ENCODE measurements at regions not wholly inside any gene's neighbourhood (a gene's known extent, or its start where the extent isn't known, plus 50 kb on each side); places are given as distances from the start of the nearest gene placed in this dataset.

DNA sequence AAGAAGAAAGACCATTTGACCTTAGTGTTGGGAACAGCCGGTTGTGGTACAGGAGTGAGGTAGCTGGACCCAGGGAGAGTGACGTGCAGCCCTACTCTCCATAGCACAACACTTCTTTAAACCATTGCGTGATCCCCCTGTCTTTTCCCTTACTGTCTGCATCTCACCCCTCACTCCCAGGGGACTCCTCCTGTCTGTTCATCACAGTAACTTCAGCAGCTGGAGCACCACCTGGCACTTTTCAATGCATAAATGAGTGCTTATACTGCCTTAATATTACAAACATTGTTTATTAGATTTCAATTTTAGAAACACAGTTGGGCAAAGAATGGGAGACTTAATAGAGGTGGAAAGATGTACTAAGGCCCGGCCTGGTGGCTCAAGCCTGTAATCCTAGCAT lies 285.5 kb downstream of the UQCRFS1 start:
- DNase-seq: no peak

DNA sequence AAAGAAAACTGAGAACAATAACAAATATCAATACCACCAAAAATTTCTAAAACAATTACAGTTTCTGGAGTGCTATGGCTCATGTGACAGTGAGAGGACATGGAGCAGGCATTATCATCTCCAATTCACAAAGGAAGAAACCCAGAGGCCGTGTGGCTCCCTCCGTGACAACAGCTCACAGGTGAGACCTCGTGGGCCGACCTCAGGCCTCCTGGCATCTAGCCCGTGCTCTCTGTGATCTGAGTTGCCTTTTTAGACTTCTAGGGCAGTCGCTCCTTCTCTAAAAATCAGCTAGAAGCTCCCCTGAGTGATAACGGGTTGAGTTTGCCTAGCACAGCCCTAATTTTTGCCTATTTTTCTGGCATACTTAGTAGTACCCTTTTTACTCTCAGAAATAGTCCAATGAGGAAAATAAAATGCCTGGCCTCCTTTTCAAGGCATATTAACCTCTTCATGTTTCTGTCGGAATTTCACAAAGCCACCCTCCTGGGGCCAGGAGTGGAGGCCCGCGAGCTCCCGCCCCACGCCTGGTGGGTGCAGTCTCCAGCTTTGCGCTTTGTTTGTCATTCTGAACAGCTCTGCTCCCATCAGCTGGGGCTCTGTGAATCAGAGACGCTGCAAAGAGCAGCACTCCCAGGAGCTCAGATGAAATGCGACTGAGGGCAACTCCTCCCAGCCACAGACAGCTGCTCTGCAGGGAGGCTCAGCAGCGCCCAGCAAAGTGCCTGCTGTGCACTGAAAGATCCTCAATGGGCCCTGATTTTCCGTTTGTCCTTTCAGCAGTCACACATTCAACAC lies 292.5 kb downstream of the UQCRFS1 start:
- no peak for DNase-seq

GRCh38 chr19:28917621-28918020 lies 295.3 kb downstream of the UQCRFS1 start:
- DNase-seq: no peak

- DNase-seq: no peak
These were observed 297.1 kb downstream of the UQCRFS1 start for GRCh38 chr19:28915737-28916460.

DNA sequence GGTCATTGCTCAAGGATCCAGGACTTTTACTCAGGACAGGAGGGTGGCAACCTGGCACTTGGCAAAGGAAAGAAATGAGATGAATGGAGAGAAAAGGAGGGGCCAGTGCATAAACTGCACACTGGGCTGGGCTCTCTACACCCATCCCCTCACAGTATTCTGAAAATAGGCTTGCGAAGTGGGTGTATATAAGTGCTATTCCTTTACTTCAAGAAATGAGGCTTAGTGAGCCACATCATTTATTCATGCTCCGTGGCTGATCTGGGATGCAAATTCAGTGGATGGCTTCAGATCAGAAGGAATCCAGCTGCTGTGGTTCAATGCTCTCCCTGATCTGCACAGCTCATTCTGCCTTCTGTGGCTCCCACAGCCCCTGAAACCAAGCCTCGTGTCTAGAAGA lies 297.7 kb downstream of the UQCRFS1 start:
- DNase-seq: no peak

DNA sequence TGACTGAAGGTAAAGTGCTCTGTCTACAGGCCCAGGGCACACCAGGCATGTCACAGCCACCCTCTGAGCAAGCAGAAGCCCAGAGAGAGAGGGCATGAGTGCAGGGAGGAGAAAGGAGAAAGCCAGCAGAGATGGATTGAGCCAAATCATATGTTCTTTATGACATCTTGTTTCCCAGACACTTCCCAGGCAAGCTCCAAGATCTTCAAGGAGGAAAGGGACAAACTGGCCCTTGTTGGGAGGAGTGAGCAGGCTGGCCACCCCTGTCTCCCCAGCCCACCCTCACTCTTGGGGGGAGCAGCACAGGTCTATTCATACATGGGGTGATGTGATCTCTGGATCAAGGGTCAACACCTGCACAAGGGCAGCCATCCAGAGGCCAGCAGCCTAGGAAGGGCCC lies 298.8 kb downstream of the UQCRFS1 start:
- no peak for DNase-seq

- no peak for DNase-seq
These were observed 299.3 kb downstream of the UQCRFS1 start for GRCh38 chr19:28913626-28914025.

DNA sequence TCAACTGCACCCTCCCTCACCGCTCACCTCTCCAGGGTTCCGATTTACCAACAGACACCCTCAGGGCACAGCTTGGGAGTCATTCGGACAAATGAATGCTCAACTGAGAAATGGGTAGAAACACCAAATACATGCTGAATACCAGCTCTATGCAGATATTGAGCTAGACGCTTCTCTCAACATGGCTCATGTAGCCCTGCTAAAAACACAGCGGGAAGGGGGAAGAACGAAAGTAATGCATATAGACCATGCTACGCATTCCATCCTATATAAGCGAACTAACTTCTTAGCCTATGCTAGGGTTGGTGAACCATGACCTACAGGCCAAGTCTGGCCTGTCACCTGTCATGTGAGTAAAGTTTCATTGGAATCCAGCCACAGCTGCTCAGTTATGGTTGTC lies 304.0 kb downstream of the UQCRFS1 start:
- no peak for DNase-seq

DNA sequence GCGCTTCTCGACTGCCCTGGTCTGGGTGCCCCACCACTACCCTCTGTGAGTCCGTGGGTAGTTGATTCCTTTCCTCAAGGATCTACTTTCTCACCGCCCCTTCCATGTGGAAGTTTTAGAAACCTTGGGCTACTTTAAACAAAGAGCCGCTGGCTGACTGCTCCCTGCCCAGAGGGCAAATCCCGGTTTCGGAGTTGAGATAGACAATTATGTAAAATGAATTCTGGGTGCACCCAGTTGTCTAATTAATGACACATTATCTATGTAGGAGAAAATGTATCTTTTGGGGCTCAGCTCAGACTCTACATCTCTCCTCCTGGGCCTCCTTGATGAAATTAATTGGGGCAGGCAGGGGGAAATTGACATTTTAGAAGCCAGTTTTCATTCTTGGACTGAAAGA lies 305.4 kb downstream of the UQCRFS1 start:
- DNase-seq: no peak

DNA sequence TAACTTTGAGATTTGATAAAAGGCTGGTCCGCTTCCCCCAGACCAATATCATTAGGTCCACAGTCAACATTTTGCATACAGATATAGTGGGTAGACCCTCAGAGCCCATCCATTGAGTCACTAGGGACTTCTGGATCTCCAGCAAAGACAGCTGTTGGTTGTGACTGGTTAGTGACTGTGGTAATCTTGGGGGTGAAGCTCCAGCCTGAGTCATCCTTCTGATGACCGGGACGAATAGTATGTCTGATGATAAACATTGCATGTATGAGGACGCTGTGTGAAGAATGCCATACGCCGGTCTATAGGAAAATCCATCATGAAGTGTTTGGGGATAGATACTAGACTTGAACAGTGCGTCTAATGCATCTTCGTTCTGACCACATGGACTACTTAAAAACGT lies 307.0 kb downstream of the UQCRFS1 start:
- peak; percentile 66 for DNase-seq

GRCh38 chr19:28899703-28900102 lies 313.2 kb downstream of the UQCRFS1 start:
- DNase-seq: no peak

DNA sequence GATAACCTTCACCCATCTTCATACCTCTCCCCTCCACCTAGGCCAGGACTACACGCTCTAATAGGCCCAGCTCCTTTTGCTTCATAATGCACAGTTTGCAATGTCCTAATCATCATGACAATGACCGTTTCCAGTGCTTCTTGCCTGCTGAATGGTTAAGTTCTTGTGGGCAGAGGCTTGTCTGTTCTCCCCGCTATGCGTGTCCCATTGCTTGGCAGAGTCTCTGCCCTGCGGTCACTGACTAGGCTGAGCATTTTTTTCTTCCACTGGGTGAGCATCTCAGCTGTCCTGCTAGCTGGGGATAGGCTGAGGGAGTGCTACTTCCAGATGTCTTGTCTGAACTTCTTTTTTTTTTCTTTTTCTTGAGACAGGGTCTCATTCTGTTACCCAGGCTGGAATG lies 314.7 kb downstream of the UQCRFS1 start:
- peak; percentile 22 for DNase-seq

- peak; percentile 3 for DNase-seq
These were observed 322.8 kb downstream of the UQCRFS1 start for GRCh38 chr19:28889941-28890670.

- no peak for DNase-seq
These were observed 324.9 kb downstream of the UQCRFS1 start for GRCh38 chr19:28887920-28888618.

DNA sequence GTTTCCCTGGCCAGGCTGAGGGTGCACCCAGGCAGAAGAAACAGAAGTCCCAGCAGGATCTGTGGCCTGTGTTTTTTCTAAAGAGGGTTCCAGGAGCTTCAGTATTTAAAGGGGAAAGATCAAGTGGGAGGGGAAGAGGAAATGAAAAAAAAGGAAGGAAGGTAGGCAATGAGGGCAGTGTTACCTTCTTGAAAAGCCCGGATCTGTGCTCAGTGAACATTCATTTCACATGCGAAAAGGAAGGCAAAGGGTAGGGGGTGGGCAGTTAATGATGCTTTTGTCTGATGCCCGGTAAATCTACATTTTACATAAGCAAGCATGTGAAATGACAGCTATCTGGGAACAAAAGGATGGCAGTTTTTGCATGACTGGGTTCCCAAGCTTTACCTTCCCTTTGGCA lies 326.2 kb downstream of the UQCRFS1 start:
- DNase-seq: no peak

DNA sequence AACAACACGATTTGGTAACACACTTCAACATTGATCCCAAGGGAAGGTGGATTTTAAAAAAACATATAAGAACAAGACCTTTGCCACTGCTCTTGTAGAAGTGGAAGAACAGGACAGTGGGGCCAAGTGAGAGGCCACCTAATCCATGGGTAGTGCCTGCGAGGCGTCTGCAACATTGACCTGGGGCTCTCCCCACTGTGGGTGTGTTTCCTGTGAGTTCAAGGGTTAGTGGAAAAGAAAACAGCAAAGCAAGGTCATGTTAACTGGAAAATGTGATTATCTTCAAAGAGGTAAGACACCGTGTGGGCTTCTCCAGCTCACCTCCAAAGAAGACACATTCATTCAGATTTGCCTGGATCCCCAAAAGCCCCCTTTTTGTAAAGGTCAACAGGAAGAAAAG lies 327.0 kb downstream of the UQCRFS1 start:
- no peak for DNase-seq

- DNase-seq: no peak
These were observed 328.0 kb downstream of the UQCRFS1 start for GRCh38 chr19:28884786-28885476.

GRCh38 chr19:28883241-28883693 lies 329.7 kb downstream of the UQCRFS1 start:
- DNase-seq: peak; percentile 72

DNA sequence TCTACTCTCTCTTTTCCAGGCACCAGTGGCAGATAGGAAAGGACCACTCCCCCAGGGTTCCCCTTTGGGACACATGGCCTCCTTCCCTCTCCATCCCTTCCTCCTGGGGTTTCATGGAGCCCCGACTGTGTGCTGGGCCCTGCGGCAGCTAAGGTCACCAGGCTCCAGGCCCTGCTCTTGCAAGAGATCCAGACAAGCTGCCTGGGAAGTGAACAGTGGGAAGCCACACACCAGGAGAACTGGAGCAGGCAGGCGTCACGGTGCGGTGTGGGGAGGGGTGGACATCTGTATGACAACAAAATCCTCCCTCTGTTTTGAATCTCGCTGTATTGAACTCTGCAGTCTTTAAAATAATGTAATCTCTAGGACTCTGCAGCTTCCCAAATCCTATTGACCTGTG lies 330.1 kb downstream of the UQCRFS1 start:
- no peak for DNase-seq

DNA sequence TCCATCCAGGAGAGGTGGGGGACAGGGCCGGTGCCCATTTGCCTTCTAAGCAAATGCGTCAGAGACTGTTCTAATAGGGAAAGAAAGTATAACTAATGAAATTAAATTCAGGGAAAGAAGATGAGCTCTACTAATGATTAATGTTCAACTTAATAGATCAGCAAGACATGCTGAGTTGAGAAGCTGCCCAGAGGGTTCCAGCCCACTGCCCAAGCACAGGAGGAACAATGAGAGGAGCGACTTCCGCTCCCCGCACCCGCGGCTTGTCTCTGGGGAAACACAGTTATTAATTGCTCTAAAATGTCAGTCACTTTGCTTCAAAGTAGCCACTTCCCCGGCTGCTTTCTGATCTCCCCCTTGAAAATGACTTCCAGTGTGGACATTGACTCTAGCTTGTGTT lies 331.3 kb downstream of the UQCRFS1 start:
- no peak for DNase-seq

DNA sequence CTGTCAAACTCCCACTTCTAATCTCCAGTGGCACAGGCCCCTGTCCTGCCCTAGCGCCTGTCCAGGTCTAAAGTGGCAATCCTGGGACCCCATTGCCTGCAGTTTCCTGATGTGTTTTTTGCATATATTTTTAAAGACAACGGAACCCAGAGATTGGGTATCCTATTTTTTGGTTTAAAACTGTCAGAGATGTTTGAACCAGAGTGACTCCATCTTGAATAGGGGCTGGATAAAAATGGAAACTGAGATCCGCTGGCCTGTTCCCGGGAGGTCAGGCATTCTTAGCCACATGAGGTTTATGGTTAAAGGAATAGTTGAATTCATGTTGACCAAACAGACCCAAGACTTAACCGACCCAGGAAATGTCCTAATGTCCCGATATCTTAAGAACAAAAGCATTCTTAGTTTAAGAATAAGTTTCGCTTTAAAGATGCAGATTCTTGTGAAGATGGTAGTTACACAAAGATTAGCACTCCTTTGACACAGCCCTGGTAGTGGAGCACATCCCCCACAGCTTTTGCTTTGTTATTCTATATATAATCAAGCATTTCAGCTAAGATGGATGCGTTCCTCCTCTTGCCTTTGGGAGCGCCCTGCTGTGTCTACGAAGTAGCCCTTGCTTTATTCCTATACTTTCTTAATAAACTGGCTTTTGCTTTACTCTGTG lies 332.1 kb downstream of the UQCRFS1 start:
- no peak for DNase-seq
